ENCODE measurements at regions not wholly inside any gene's neighbourhood (a gene's known extent, or its start where the extent isn't known, plus 50 kb on each side); places are given as distances from the start of the nearest gene placed in this dataset. TPM values are rescaled to one million over a fixed set of nuclear protein-coding genes. Genes with fewer than 3 reads are reported as not detected.

Small RNA genes lying in the stretch of these regions (small RNA-seq; reads per million reads assigned to genes)
- not detected for gene RF00012 (ENCODE audit: insufficient read depth)

Data from H1 (cell line).